Lower lobe of right lung (tissue), 2 donors: ENCODE measurements at regions not wholly inside any gene's neighbourhood (a gene's known extent, or its start where the extent isn't known, plus 50 kb on each side); places are given as distances from the start of the nearest gene placed in this dataset.
"Not testable (repeated sequence)": the region's sequence is repeated elsewhere in the genome, so short reads cannot be mapped to it uniquely, and the experiment has no call there.

Experiments used
- ATAC-seq, 2 donors: fragments of 200-7000 bp; cut with Tn5 transposase; one replicate each; pipeline ENCODE4 v1.9.1; 2020 to 2022; ENCODE audit warnings: mild to moderate bottlenecking in 2 of 2, moderate library complexity in 2 of 2
- DNase-seq: peaks from one replicate; pipeline ENCODE4 v3.0.0-alpha.2; 2020
- H3K27ac ChIP-seq: fragments of 200-600 bp; one replicate; pipeline ENCODE4 v1.8.0; 2022
- H3K27me3 ChIP-seq: fragments of 200-600 bp; one replicate; pipeline ENCODE4 v1.8.0; 2022; ENCODE audit warnings: low read depth
- H3K36me3 ChIP-seq: fragments of 200-600 bp; one replicate; pipeline ENCODE4 v1.8.0; 2022; ENCODE audit warnings: mild to moderate bottlenecking
- H3K4me1 ChIP-seq: fragments of 200-600 bp; one replicate; pipeline ENCODE4 v1.8.0; 2022
- H3K4me3 ChIP-seq: fragments of 200-600 bp; one replicate; pipeline ENCODE4 v1.8.0; 2022; ENCODE audit warnings: mild to moderate bottlenecking
- H3K9me3 ChIP-seq: fragments of 200-600 bp; one replicate; pipeline ENCODE4 v1.8.0; 2022
- CTCF ChIP-seq: fragments of 200-600 bp; IDR thresholded peaks from one replicate; pipeline ENCODE4 v1.8.0; 2022; ENCODE audit warnings: antibody characterized with exemption, mild to moderate bottlenecking
- intact Hi-C: fragments of 100-400 bp; cut with DNase I; formaldehyde crosslinking; loops from one replicate; pipeline ENCODE4 v1.11.0; 2022
- donor health status: DM: no; HTN: yes; CAD: no; lungs with severe emphysema.

GRCh38 chr17:5919089-5919488 lies 151.1 kb upstream of the WSCD1 start:
- no peak for ATAC-seq
- H3K36me3 ChIP-seq = no peaks in the 10 kb centered on the region
- no peaks in the 10 kb centered on the region for H3K4me1 ChIP-seq
- H3K4me3 ChIP-seq = no peak overlapping the region
- no peaks in the 10 kb centered on the region for H3K9me3 ChIP-seq
- no peak overlapping the region for H3K27ac ChIP-seq
- no peak for DNase-seq
- intact Hi-C loops = no loop called here
- peaks cover 7% of the 10 kb centered on the region for H3K27me3 ChIP-seq
- no peak for TF ChIP-seq CTCF

GRCh38 chr17:5921512-5922282 lies 148.5 kb upstream of the WSCD1 start:
- intact Hi-C loops = no loop called here
- Histone ChIP-seq H3K27ac (no peak overlapping the region), H3K4me1 (no peaks in the 10 kb centered on the region), H3K27me3 (peaks cover 3% of the 10 kb centered on the region), H3K36me3 (no peaks in the 10 kb centered on the region), H3K9me3 (no peaks in the 10 kb centered on the region), H3K4me3 (no peak overlapping the region)
- DNase-seq (no peak), ATAC-seq (no peak)
- TF ChIP-seq CTCF = no peak

- no peaks in the 10 kb centered on the region for H3K4me1 ChIP-seq
- H3K4me3 ChIP-seq = no peak overlapping the region
- intact Hi-C loops = no loop called here
- H3K9me3 ChIP-seq = no peaks in the 10 kb centered on the region
- TF ChIP-seq CTCF = no peak
- H3K27me3 ChIP-seq = peaks cover 3% of the 10 kb centered on the region
- DNase-seq = no peak
- H3K27ac ChIP-seq = no peak overlapping the region
- no peak for ATAC-seq
- no peaks in the 10 kb centered on the region for H3K36me3 ChIP-seq
Observed at GRCh38 chr17:5922476-5922875, 147.7 kb upstream of the WSCD1 start.

- TF ChIP-seq CTCF = no peak
- H3K4me3 ChIP-seq = no peak overlapping the region
- H3K9me3 ChIP-seq = no peaks in the 10 kb centered on the region
- ATAC-seq (no peak), DNase-seq (no peak)
- no peak overlapping the region for H3K27ac ChIP-seq
- intact Hi-C loops = no loop called here
- H3K36me3 ChIP-seq = no peaks in the 10 kb centered on the region
- H3K27me3 ChIP-seq = no peaks in the 10 kb centered on the region
- no peaks in the 10 kb centered on the region for H3K4me1 ChIP-seq
Observed at GRCh38 chr17:5929721-5930120, 140.5 kb upstream of the WSCD1 start.

- H3K27ac ChIP-seq, intact Hi-C loops, DNase-seq, H3K9me3 ChIP-seq, H3K27me3 ChIP-seq, H3K36me3 ChIP-seq, H3K4me1 ChIP-seq, ATAC-seq, H3K4me3 ChIP-seq: not testable (repeated sequence)
Observed at GRCh38 chr17:5930555-5930954, 139.6 kb upstream of the WSCD1 start.

- no peaks in the 10 kb centered on the region for H3K9me3 ChIP-seq
- no peak overlapping the region for H3K27ac ChIP-seq
- H3K36me3 ChIP-seq = no peaks in the 10 kb centered on the region
- H3K4me1 ChIP-seq = no peaks in the 10 kb centered on the region
- intact Hi-C loops = no loop called here
- no peak for DNase-seq
- no peak overlapping the region for H3K4me3 ChIP-seq
- no peak for ATAC-seq
- TF ChIP-seq CTCF = no peak
- H3K27me3 ChIP-seq = no peaks in the 10 kb centered on the region
Observed at GRCh38 chr17:5931616-5932015, 138.6 kb upstream of the WSCD1 start.
